Body of pancreas (tissue), 4 donors: ENCODE measurements at regions not wholly inside any gene's neighbourhood (a gene's known extent, or its start where the extent isn't known, plus 50 kb on each side); places are given as distances from the start of the nearest gene placed in this dataset.

ENCODE experiments used
- ATAC-seq: fragments of 150-250 bp; one replicate; pipeline ENCODE4 v1.9.1; 2016
- DNase-seq, 4 donors: peaks; one replicate each; pipeline ENCODE4 v3.0.0-alpha.2; 2019
- H3K27ac ChIP-seq, 4 donors: fragments of 200-600 bp; sonication (generic); 1 replicate in 3 of 4; 2 replicates in 1 of 4; pipeline versions ENCODE4 v1.5.1 to v1.6.1; 2016 to 2019; ENCODE audit warnings: mild to moderate bottlenecking in 1 of 4, mixed read lengths in 1 of 4, moderate library complexity in 1 of 4
- H3K27me3 ChIP-seq, 2 donors: fragments of 200-600 bp; sonication (generic); one replicate each; pipeline ENCODE4 v1.6.0; 2016; ENCODE audit warnings: mild to moderate bottlenecking in 1 of 2
- H3K36me3 ChIP-seq, 2 donors: fragments of 200-600 bp; sonication (generic); replicated peaks in 1 of 2; 2 replicates each; pipeline ENCODE4 v1.5.1; 2016; ENCODE audit warnings: low read depth in 2 of 2; ENCODE audit not compliant: insufficient read depth in 1 of 2
- H3K4me1 ChIP-seq: fragments of 200-600 bp; sonication (generic); one replicate; pipeline ENCODE4 v1.6.0; 2016
- H3K4me3 ChIP-seq, 2 donors: fragments of 200-600 bp; sonication (generic); 1 replicate in 1 of 2; 2 replicates in 1 of 2; pipeline ENCODE4 v1.5.1; 2016 to 2019
- H3K9me3 ChIP-seq, 3 donors: fragments of 200-600 bp; sonication (generic); 1 replicate in 2 of 3; 2 replicates in 1 of 3; pipeline ENCODE4 v1.5.1; 2016
- POLR2A ChIP-seq, 3 donors: fragments of 450-650 bp; IDR thresholded peaks; one replicate each; pipeline ENCODE4 v1.6.1; 2016; ENCODE audit warnings: antibody characterized with exemption in 3 of 3, mild to moderate bottlenecking in 2 of 3
- WGBS, 2 donors: methylation state at CpG; one replicate each; pipeline ENCODE4 v1.1.5; 2017; 5-methylcytosine and 5-hydroxymethylcytosine counted together
- intact Hi-C: fragments of 100-400 bp; cut with DNase I; formaldehyde crosslinking; loops from one replicate; pipeline ENCODE4 v1.15.1; 2023
- TF ChIP-seq, protein P1 (sequence below), 7 experiments: fragments of 450-650 bp in 4 of 7; fragments of 200-600 bp in 3 of 7; sonication (generic) in 3 of 7; IDR thresholded peaks; one replicate each; pipeline ENCODE4 v1.5.1; 2016 to 2019; ENCODE audit warnings: antibody characterized with exemption in 7 of 7

DNA sequence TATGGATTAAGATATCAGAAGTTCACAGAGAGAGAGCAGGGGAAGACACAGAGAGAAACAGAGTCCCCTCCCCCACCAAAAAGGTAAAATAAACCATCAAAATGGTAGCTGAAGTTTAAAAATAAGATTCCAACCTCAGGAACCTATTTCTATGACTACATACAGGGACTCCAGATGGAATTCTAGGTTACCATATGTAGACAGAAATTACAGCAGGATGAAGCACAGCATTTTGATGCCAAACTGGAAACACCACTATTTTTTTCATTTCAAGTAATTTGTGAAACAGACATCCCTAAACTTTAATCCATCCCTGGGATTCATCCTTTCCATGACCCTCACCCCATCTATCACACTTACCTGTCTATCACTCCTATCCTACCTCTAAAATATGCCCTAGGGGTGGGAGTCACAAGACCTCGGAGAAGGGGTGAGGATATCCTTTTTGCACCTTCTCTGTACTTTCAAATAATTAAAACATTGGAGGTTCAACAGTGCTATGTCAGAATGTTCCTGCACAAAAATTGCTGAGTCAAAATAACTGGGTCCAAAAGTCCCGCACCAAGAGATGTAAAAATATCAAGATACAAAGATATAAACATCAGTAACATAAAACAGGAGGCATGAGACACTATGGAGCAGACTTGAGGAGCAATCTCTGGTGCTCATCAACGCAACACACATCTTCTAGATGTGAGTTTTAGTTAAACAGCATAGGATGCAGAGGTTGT lies 344.5 kb upstream of the RASGEF1B start:
- no peak for DNase-seq
- intact Hi-C loops = no loop called here
- no peak for ATAC-seq
- H3K4me1 ChIP-seq = no peaks in the 10 kb centered on the region
- H3K27me3 ChIP-seq = no peaks in the 10 kb centered on the region
- H3K9me3 ChIP-seq = no peaks in the 10 kb centered on the region
- WGBS, 2 donors = 77% methylated on average over 3 of the region's 3 CpGs
- no peaks in the 10 kb centered on the region for H3K36me3 ChIP-seq
- TF ChIP-seq, protein P1, sequence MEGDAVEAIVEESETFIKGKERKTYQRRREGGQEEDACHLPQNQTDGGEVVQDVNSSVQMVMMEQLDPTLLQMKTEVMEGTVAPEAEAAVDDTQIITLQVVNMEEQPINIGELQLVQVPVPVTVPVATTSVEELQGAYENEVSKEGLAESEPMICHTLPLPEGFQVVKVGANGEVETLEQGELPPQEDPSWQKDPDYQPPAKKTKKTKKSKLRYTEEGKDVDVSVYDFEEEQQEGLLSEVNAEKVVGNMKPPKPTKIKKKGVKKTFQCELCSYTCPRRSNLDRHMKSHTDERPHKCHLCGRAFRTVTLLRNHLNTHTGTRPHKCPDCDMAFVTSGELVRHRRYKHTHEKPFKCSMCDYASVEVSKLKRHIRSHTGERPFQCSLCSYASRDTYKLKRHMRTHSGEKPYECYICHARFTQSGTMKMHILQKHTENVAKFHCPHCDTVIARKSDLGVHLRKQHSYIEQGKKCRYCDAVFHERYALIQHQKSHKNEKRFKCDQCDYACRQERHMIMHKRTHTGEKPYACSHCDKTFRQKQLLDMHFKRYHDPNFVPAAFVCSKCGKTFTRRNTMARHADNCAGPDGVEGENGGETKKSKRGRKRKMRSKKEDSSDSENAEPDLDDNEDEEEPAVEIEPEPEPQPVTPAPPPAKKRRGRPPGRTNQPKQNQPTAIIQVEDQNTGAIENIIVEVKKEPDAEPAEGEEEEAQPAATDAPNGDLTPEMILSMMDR (IDR thresholded peaks at IDR 0.05) = no peak
- no peak for TF ChIP-seq POLR2A (IDR thresholded peaks at IDR 0.05)
- H3K27ac ChIP-seq = no peak overlapping the region
- H3K4me3 ChIP-seq = no peak overlapping the region

GRCh38 chr4:81814987-81815541 lies 343.4 kb upstream of the RASGEF1B start:
- TF ChIP-seq POLR2A (IDR thresholded peaks at IDR 0.05) = no peak
- TF ChIP-seq, protein P1 (IDR thresholded peaks at IDR 0.05) = no peak
- no peak overlapping the region for H3K27ac ChIP-seq

DNA sequence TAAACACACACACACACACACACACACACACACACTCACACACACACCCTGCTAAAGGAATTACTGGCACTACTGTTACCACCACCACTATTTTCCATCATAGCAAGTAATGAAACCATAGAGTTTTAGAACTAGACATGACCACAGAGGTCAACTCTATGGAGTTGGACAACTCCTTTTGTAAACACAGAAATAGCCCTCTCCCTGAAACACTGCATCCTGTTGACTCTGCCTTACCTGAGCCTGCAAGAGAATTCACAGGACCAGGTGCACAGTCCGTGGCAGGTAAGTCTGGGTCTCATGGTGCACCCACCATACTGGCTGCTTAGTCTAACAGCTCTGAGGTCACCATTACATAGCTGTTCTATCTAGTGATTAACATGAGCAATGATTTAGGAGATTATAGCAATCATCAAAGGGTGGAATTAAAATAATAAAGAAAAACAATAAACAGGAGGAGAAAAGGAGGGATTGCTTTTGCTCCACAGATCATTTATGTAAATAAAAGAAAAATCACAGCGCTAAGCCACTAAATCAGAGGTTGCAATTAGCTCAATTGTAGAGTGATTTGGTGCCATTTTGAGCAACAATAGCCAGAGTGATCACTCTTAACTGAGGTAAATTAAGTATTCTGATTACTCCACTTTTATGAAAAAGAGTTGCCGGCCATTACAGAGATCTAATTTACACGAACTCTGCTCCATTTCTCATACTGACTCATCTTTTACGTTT lies 340.0 kb upstream of the RASGEF1B start:
- Histone ChIP-seq H3K36me3 (no peaks in the 10 kb centered on the region), H3K27me3 (no peaks in the 10 kb centered on the region), H3K9me3 (no peaks in the 10 kb centered on the region), H3K4me3 (no peak overlapping the region), H3K4me1 (no peaks in the 10 kb centered on the region), H3K27ac (no peak overlapping the region)
- TF ChIP-seq, protein P1 (IDR thresholded peaks at IDR 0.05) = no peak
- TF ChIP-seq POLR2A (IDR thresholded peaks at IDR 0.05) = no peak
- intact Hi-C loops = no loop called here
- 62 to 73% methylated on average over 5 of the region's 5 CpGs for WGBS, 2 donors
- ATAC-seq (no peak), DNase-seq (no peak)

More at GRCh38 chr4:81814987-81815541, 343.4 kb upstream of the RASGEF1B start:
- no peak for ATAC-seq
- 56 to 72% methylated on average over 3 of the region's 3 CpGs for WGBS, 2 donors
- no peaks in the 10 kb centered on the region for H3K4me1 ChIP-seq
- intact Hi-C loops = no loop called here
- H3K9me3 ChIP-seq = no peaks in the 10 kb centered on the region
- no peaks in the 10 kb centered on the region for H3K27me3 ChIP-seq
- no peak overlapping the region for H3K4me3 ChIP-seq
- peak in 1 of 4 donors; percentile 7 for DNase-seq
- no peaks in the 10 kb centered on the region for H3K36me3 ChIP-seq

GRCh38 chr4:81808011-81808672 lies 336.4 kb upstream of the RASGEF1B start:
- DNase-seq (peak in 2 of 4 donors; percentile 16 to 30), ATAC-seq (no peak)
- Histone ChIP-seq H3K27me3 (no peaks in the 10 kb centered on the region), H3K4me3 (no peak overlapping the region), H3K4me1 (no peaks in the 10 kb centered on the region), H3K27ac (no peak overlapping the region), H3K36me3 (no peaks in the 10 kb centered on the region), H3K9me3 (no peaks in the 10 kb centered on the region)
- WGBS, 2 donors = 40 to 54% methylated on average over 2 of the region's 2 CpGs
- TF ChIP-seq, protein P1 (IDR thresholded peaks at IDR 0.05) = no peak
- no peak for TF ChIP-seq POLR2A (IDR thresholded peaks at IDR 0.05)
- intact Hi-C loops = no loop called here
